SK-N-SH (cell line): ENCODE measurements at regions not wholly inside any gene's neighbourhood (a gene's known extent, or its start where the extent isn't known, plus 50 kb on each side); places are given as distances from the start of the nearest gene placed in this dataset.

Experiments used
- CTCF ChIP-seq: fragments of 200-600 bp; sonication (generic); IDR thresholded peaks from 2 replicates; pipeline ENCODE4 v1.6.1; 2017; ENCODE audit warnings: antibody characterized with exemption, mild to moderate bottlenecking, moderate library complexity
- ELF1 ChIP-seq: IDR thresholded peaks from 2 replicates; pipeline ENCODE4 v1.4.0; 2012
- EP300 ChIP-seq, 2 experiments: IDR thresholded peaks; 2 replicates each; pipeline versions ENCODE4 v1.4.0 to v1.6.1; 2012; ENCODE audit warnings: borderline replicate concordance in 1 of 2, low read depth in 1 of 2, low read length in 1 of 2
- EZH2phosphoT487 ChIP-seq: fragments of 200-600 bp; sonication (generic); IDR thresholded peaks from 2 replicates; pipeline ENCODE4 v1.6.1; 2017; ENCODE audit warnings: low read depth, mixed run types, mild to moderate bottlenecking, antibody characterized with exemption, moderate library complexity, borderline replicate concordance
- FOSL2 ChIP-seq: IDR thresholded peaks from 2 replicates; pipeline ENCODE4 v1.4.0; 2012; ENCODE audit warnings: low read depth, mild to moderate bottlenecking, moderate library complexity, borderline replicate concordance
- GABPA ChIP-seq: IDR thresholded peaks from 2 replicates; pipeline ENCODE4 v1.4.0; 2012; ENCODE audit warnings: low read depth, mild to moderate bottlenecking
- NRF1 ChIP-seq: IDR thresholded peaks from 2 replicates; pipeline ENCODE4 v1.6.1; 2012; ENCODE audit warnings: low read depth, mild to moderate bottlenecking, low read length
- POLR2AphosphoS5 ChIP-seq: IDR thresholded peaks from 2 replicates; pipeline ENCODE4 v1.6.1; 2012; ENCODE audit warnings: low read depth, low read length
- RCOR1 ChIP-seq: fragments of 150-350 bp; IDR thresholded peaks from 2 replicates; pipeline ENCODE4 v1.6.1; 2017; ENCODE audit warnings: antibody characterized with exemption, low read length
- RXRA ChIP-seq: IDR thresholded peaks from 2 replicates; pipeline ENCODE4 v1.4.0; 2012; ENCODE audit warnings: low read depth, mild to moderate bottlenecking, borderline replicate concordance
- SIN3A ChIP-seq: IDR thresholded peaks from 2 replicates; pipeline ENCODE4 v1.6.1; 2012; ENCODE audit warnings: low read depth, mild to moderate bottlenecking, low read length, moderate library complexity, borderline replicate concordance
- TAF1 ChIP-seq: IDR thresholded peaks from 2 replicates; pipeline ENCODE4 v1.6.1; 2012; ENCODE audit warnings: low read depth, mild to moderate bottlenecking, low read length, moderate library complexity, borderline replicate concordance
- TF ChIP-seq, protein P1 (sequence below): IDR thresholded peaks from 2 replicates; pipeline ENCODE4 v1.4.0; 2012; ENCODE audit warnings: low read depth

DNA sequence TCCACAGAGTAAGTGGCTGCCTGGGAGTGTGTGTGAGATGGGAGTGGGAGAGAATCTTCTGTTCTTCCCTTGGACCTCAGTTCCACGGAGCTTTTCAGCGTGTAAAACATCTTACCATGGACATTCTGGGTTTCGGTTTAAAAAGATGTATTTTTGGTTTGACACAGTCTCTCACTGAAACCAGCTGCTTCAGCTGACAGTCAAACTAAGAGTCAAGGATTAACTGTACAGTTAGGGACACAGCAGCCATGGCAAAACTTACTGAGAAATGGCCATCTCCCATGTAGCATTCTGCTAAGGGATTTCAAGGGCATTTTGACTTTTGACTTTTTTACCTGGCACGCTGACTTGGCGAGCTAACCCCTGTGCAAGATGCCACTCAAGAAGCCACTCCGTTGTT is 93.8 kb upstream of the IL12B start:
- TF ChIP-seq CTCF (no peak), TAF1 (no peak), SIN3A (no peak), POLR2AphosphoS5 (no peak), EP300 (IDR thresholded peaks at IDR 0.05; ENCODE audit: borderline replicate concordance in 1 of 2, low read depth in 1 of 2, low read length in 1 of 2) (no peak), GABPA (no peak), RXRA (no peak), RCOR1 (no peak), NRF1 (no peak), ELF1 (no peak), FOSL2 (no peak), EZH2phosphoT487 (no peak)
- TF ChIP-seq, protein P1, sequence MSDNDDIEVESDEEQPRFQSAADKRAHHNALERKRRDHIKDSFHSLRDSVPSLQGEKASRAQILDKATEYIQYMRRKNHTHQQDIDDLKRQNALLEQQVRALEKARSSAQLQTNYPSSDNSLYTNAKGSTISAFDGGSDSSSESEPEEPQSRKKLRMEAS: no peak
